Breast epithelium (tissue), 4 donors: ENCODE measurements at regions not wholly inside any gene's neighbourhood (a gene's known extent, or its start where the extent isn't known, plus 50 kb on each side); places are given as distances from the start of the nearest gene placed in this dataset.

Experiments
- DNase-seq, 2 donors: peaks; one replicate each; pipeline ENCODE4 v3.0.0-alpha.2; 2019; ENCODE audit warnings: low spot score in 2 of 2
- H3K27ac ChIP-seq, 2 donors: fragments of 200-600 bp; sonication (generic) in 1 of 2; one replicate each; pipeline ENCODE4 v1.5.1; 2016 to 2019; ENCODE audit warnings: mild to moderate bottlenecking in 1 of 2
- H3K27me3 ChIP-seq, 2 donors: fragments of 200-600 bp; sonication (generic) in 1 of 2; one replicate each; pipeline versions ENCODE4 v1.5.1 to v1.6.0; 2017 to 2019; ENCODE audit warnings: control low read depth in 1 of 2, mild to moderate bottlenecking in 1 of 2
- H3K36me3 ChIP-seq: fragments of 200-600 bp; one replicate; pipeline ENCODE4 v1.5.1; 2019
- H3K4me1 ChIP-seq, 2 donors: fragments of 200-600 bp; sonication (generic); one replicate each; pipeline ENCODE4 v1.5.1; 2016 to 2019; ENCODE audit warnings: control low read depth in 1 of 2
- H3K4me3 ChIP-seq, 3 donors: fragments of 200-600 bp; sonication (generic); 1 replicate in 2 of 3; 2 replicates in 1 of 3; pipeline ENCODE4 v1.5.1; 2016 to 2019; ENCODE audit warnings: mild to moderate bottlenecking in 3 of 3, moderate library complexity in 2 of 3
- H3K9me3 ChIP-seq, 2 donors: fragments of 200-600 bp; sonication (generic) in 1 of 2; one replicate each; pipeline ENCODE4 v1.5.1; 2016 to 2019; ENCODE audit warnings: control low read depth in 1 of 2
- CTCF ChIP-seq, 3 donors: fragments of 450-650 bp; IDR thresholded peaks; one replicate each; pipeline ENCODE4 v1.5.1; 2016 to 2017; ENCODE audit warnings: antibody characterized with exemption in 3 of 3, mild to moderate bottlenecking in 3 of 3, moderate library complexity in 3 of 3
- POLR2A ChIP-seq: fragments of 450-650 bp; IDR thresholded peaks from one replicate; pipeline ENCODE4 v1.6.1; 2016; ENCODE audit warnings: antibody characterized with exemption, mild to moderate bottlenecking, moderate library complexity
- POLR2AphosphoS5 ChIP-seq, 3 donors: sonication (generic); formaldehyde crosslinking; IDR thresholded peaks; one replicate each; pipeline ENCODE4 v1.6.1; 2017; ENCODE audit warnings: antibody characterized with exemption in 3 of 3
- intact Hi-C: fragments of 100-400 bp; cut with DNase I; formaldehyde crosslinking; loops from one replicate; pipeline ENCODE4 v1.15.1; 2023; ENCODE audit warnings: low total_unique reads

GRCh38 chr7:26930201-26930600 is 65.8 kb upstream of the SKAP2 start:
- H3K27ac ChIP-seq, result no peak overlapping the region
- intact Hi-C loops, result no loop called here
- H3K9me3 ChIP-seq, result no peaks in the 10 kb centered on the region
- no peak for TF ChIP-seq CTCF (IDR thresholded peaks at IDR 0.05)
- TF ChIP-seq POLR2AphosphoS5 (IDR thresholded peaks at IDR 0.05), result no peak
- no peak for TF ChIP-seq POLR2A
- no peaks in the 10 kb centered on the region for H3K4me1 ChIP-seq
- no peaks in the 10 kb centered on the region for H3K36me3 ChIP-seq
- DNase-seq, result no peak
- H3K27me3 ChIP-seq, result no peaks in the 10 kb centered on the region
- no peak overlapping the region for H3K4me3 ChIP-seq

- Histone ChIP-seq H3K9me3 (no peaks in the 10 kb centered on the region), H3K4me3 (no peak overlapping the region), H3K27ac (no peak overlapping the region), H3K4me1 (no peaks in the 10 kb centered on the region), H3K36me3 (no peaks in the 10 kb centered on the region), H3K27me3 (no peaks in the 10 kb centered on the region)
- intact Hi-C loops, result no loop called here
- TF ChIP-seq POLR2A, result no peak
- no peak for TF ChIP-seq POLR2AphosphoS5 (IDR thresholded peaks at IDR 0.05)
- TF ChIP-seq CTCF (IDR thresholded peaks at IDR 0.05), result no peak
- no peak for DNase-seq
Observed at GRCh38 chr7:26928703-26929347, 64.4 kb upstream of the SKAP2 start.

GRCh38 chr7:26925768-26926167 is 61.4 kb upstream of the SKAP2 start:
- intact Hi-C loops, result no loop called here
- H3K4me1 ChIP-seq, result no peaks in the 10 kb centered on the region
- no peak for TF ChIP-seq POLR2A
- H3K27ac ChIP-seq, result no peak overlapping the region
- no peaks in the 10 kb centered on the region for H3K9me3 ChIP-seq
- H3K36me3 ChIP-seq, result no peaks in the 10 kb centered on the region
- no peak for DNase-seq
- no peaks in the 10 kb centered on the region for H3K27me3 ChIP-seq
- no peak overlapping the region for H3K4me3 ChIP-seq

- intact Hi-C loops, result no loop called here
- no peaks in the 10 kb centered on the region for H3K36me3 ChIP-seq
- no peaks in the 10 kb centered on the region for H3K4me1 ChIP-seq
- no peaks in the 10 kb centered on the region for H3K9me3 ChIP-seq
- H3K27ac ChIP-seq, result no peak overlapping the region
- DNase-seq, result no peak
- TF ChIP-seq CTCF (IDR thresholded peaks at IDR 0.05), result no peak
- no peak for TF ChIP-seq POLR2AphosphoS5 (IDR thresholded peaks at IDR 0.05)
- no peak for TF ChIP-seq POLR2A
- H3K27me3 ChIP-seq, result no peaks in the 10 kb centered on the region
- H3K4me3 ChIP-seq, result no peak overlapping the region
Observed at GRCh38 chr7:26924149-26924767, 59.9 kb upstream of the SKAP2 start.

GRCh38 chr7:26919906-26920493 is 55.6 kb upstream of the SKAP2 start:
- Histone ChIP-seq H3K4me1 (no peaks in the 10 kb centered on the region), H3K27ac (no peak overlapping the region), H3K9me3 (no peaks in the 10 kb centered on the region), H3K4me3 (no peak overlapping the region), H3K36me3 (no peaks in the 10 kb centered on the region), H3K27me3 (no peaks in the 10 kb centered on the region)
- no peak for TF ChIP-seq POLR2A
- TF ChIP-seq POLR2AphosphoS5 (IDR thresholded peaks at IDR 0.05), result no peak
- no peak for TF ChIP-seq CTCF (IDR thresholded peaks at IDR 0.05)
- DNase-seq, result no peak
- intact Hi-C loops, result no loop called here
